Activated T-helper 9 cell treated with anti-CD3 and anti-CD28 coated beads, Interleukin-2, amount 50 U/mL, for 16 hours (primary cell): ENCODE measurements at regions not wholly inside any gene's neighbourhood (a gene's known extent, or its start where the extent isn't known, plus 50 kb on each side); places are given as distances from the start of the nearest gene placed in this dataset.
"Not testable (repeated sequence)": the region's sequence is repeated elsewhere in the genome, so short reads cannot be mapped to it uniquely, and the experiment has no call there.

Experiments
- DNase-seq: peaks from one replicate; pipeline ENCODE4 v3.0.0-alpha.2; 2020; ENCODE audit warnings: low read depth

- DNase-seq, result no peak
Observed at GRCh38 chr6:44036699-44037101, 90.6 kb downstream of the MRPL14 start.

- DNase-seq, result no peak
Observed at GRCh38 chr6:44036196-44036595, 91.1 kb downstream of the MRPL14 start.

GRCh38 chr6:44035621-44036020, 91.6 kb downstream of the MRPL14 start:
- DNase-seq, result no peak

GRCh38 chr6:44034931-44035345, 92.3 kb downstream of the MRPL14 start:
- DNase-seq, result no peak

- no peak for DNase-seq
Observed at GRCh38 chr6:44034391-44034861, 92.8 kb downstream of the MRPL14 start.

- DNase-seq, result no peak
Observed at GRCh38 chr6:44030812-44031454, 96.3 kb downstream of the MRPL14 start.

- DNase-seq, result no peak
Observed at GRCh38 chr6:44029444-44030185, 97.6 kb downstream of the MRPL14 start.

GRCh38 chr6:44028789-44029310, 98.4 kb downstream of the MRPL14 start:
- DNase-seq, result no peak

- no peak for DNase-seq
Observed at GRCh38 chr6:44025226-44025625, 102.0 kb downstream of the MRPL14 start.

GRCh38 chr6:44024574-44025219, 102.6 kb downstream of the MRPL14 start:
- DNase-seq, result no peak

- no peak for DNase-seq
Observed at GRCh38 chr6:44023586-44024454, 103.4 kb downstream of the MRPL14 start.

GRCh38 chr6:44022671-44023352, 104.4 kb downstream of the MRPL14 start:
- no peak for DNase-seq

- DNase-seq, result no peak
Observed at GRCh38 chr6:44022296-44022661, 105.0 kb downstream of the MRPL14 start.

- no peak for DNase-seq
Observed at GRCh38 chr6:44021589-44022295, 105.5 kb downstream of the MRPL14 start.

- DNase-seq, result no peak
Observed at GRCh38 chr6:44020664-44021425, 106.4 kb downstream of the MRPL14 start.

GRCh38 chr6:44020148-44020547, 107.1 kb downstream of the MRPL14 start:
- DNase-seq, result no peak

- DNase-seq, result not testable (repeated sequence)
Observed at GRCh38 chr6:44017307-44017706, 109.9 kb downstream of the MRPL14 start.

GRCh38 chr6:44016131-44016870, 111.0 kb downstream of the MRPL14 start:
- DNase-seq, result no peak

- no peak for DNase-seq
Observed at GRCh38 chr6:44012078-44012493, 115.2 kb downstream of the MRPL14 start.
